ENCODE measurements at regions not wholly inside any gene's neighbourhood (a gene's known extent, or its start where the extent isn't known, plus 50 kb on each side); places are given as distances from the start of the nearest gene placed in this dataset.
"Not testable (repeated sequence)": the region's sequence is repeated elsewhere in the genome, so short reads cannot be mapped to it uniquely, and the experiment has no call there.

DNA sequence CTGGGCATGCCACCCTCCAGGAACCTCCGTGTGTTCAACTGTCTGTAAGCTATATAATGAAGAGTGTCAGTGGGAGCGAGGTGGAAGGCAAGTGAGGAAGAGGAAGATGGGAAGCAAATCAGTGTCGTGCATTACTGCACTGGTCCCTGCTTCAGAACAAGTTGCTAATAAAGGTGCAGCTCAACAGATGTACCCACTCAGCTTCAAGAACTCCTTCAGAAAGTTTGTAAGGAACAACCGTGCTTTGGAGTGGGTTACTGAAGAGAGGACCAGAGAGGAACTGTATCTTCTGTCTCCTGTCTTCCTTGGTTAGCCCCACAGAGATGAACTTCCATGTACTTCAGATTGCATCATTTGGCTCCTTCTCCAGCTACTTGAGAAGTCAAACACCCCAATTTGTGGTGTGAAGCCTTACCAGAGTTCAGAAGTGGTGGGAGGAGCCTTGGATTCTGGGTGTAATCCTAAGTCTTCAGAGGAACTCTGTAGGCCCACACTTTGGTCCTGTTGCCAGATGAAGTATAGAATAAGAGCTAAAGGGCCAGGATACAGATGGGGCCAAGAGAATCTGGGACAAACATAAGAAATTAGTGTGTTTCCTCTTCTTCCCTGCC is 290.5 kb upstream of the PROX1 start:
- Histone ChIP-seq H3K36me3 (ENCODE audit: low read depth) (no peaks in the 10 kb centered on the region), H3K4me2 (ENCODE audit: unreplicated experiment) (no peak overlapping the region), H3K4me3 (no peak overlapping the region), H3K9me2 (ENCODE audit: insufficient read depth) (no peaks in the 10 kb centered on the region), H3K27me3 (replicated peaks; ENCODE audit: insufficient read depth) (no peaks in the 10 kb centered on the region), H3F3A (ENCODE audit: insufficient read depth) (no peaks in the 10 kb centered on the region), H3K4me1 (ENCODE audit: insufficient read depth) (no peaks in the 10 kb centered on the region), H3K9me3 (ENCODE audit: low read depth) (peaks cover 3% of the 10 kb centered on the region), H3K9ac (no peak overlapping the region), H2AFZ (no peak overlapping the region), H3K79me2 (ENCODE audit: insufficient read depth) (no peaks in the 10 kb centered on the region), H4K20me1 (ENCODE audit: insufficient read depth) (no peaks in the 10 kb centered on the region), H3K27ac (no peak overlapping the region)
- DNase-seq = no peak
- whole genome bisulfite sequencing, 2 experiments (ENCODE audit: low coverage in 1 of 2, low lambda C conversion rate in 2 of 2, missing lambda C conversion rate in 2 of 2) = 16 to 19% methylated on average over 4 of the region's 4 CpGs
- no peak for TF ChIP-seq EZH2 (IDR thresholded peaks at IDR 0.05; ENCODE audit: insufficient read depth, poor library complexity, severe bottlenecking)
- no peak for TF ChIP-seq EZH2phosphoT487 (IDR thresholded peaks at IDR 0.05; ENCODE audit: insufficient read depth, low read depth)
- in situ Hi-C loops (cut with MboI) = no loop called here

DNA sequence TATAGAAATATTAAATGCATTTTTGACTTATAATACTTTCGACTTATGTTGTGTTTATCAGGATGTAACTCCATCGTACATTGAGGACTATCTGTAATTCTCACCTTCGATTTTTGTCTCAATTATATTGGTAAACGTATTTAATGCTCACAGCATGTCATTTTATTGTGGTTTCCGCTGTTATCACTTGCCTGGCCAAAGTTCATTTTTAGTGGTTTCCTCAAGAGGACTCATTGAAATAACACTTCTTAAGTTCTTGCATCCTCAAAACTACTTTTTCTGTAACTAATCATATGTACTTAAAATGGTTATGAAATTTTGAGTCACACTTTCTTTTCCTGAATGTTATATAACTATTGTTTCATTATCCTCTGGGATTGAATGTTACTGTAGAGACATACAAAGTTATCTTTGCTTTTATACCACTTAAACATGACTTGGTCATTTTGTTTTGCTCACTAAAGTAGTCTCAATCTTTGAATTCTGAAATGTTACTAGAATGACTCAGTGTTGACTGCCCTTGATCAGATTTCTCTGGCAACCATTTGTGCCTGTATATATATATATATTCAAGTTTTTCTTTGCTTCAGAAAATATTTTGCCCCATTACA is 289.6 kb upstream of the PROX1 start:
- peaks cover 3% of the 10 kb centered on the region for H3K9me3 ChIP-seq (ENCODE audit: low read depth)
- no peaks in the 10 kb centered on the region for H3K4me1 ChIP-seq (ENCODE audit: insufficient read depth)
- no peaks in the 10 kb centered on the region for H3K79me2 ChIP-seq (ENCODE audit: insufficient read depth)
- no peaks in the 10 kb centered on the region for H3K9me2 ChIP-seq (ENCODE audit: insufficient read depth)
- H2AFZ ChIP-seq = no peak overlapping the region
- H3K27ac ChIP-seq = no peak overlapping the region
- no peaks in the 10 kb centered on the region for H3K27me3 ChIP-seq (replicated peaks; ENCODE audit: insufficient read depth)
- no peak overlapping the region for H3K4me3 ChIP-seq
- H3K4me2 ChIP-seq (ENCODE audit: unreplicated experiment) = no peak overlapping the region
- in situ Hi-C loops (cut with MboI) = no loop called here
- no peak overlapping the region for H3K9ac ChIP-seq
- 10 to 18% methylated on average over 5 of the region's 5 CpGs for WGBS, 2 experiments (ENCODE audit: low coverage in 1 of 2, low lambda C conversion rate in 2 of 2, missing lambda C conversion rate in 2 of 2)
- no peak for DNase-seq
- H4K20me1 ChIP-seq (ENCODE audit: insufficient read depth) = no peaks in the 10 kb centered on the region
- no peak for TF ChIP-seq EZH2phosphoT487 (IDR thresholded peaks at IDR 0.05; ENCODE audit: insufficient read depth, low read depth)
- TF ChIP-seq EZH2 (IDR thresholded peaks at IDR 0.05; ENCODE audit: insufficient read depth, poor library complexity, severe bottlenecking) = no peak
- no peaks in the 10 kb centered on the region for H3K36me3 ChIP-seq (ENCODE audit: low read depth)
- H3F3A ChIP-seq (ENCODE audit: insufficient read depth) = no peaks in the 10 kb centered on the region

DNA sequence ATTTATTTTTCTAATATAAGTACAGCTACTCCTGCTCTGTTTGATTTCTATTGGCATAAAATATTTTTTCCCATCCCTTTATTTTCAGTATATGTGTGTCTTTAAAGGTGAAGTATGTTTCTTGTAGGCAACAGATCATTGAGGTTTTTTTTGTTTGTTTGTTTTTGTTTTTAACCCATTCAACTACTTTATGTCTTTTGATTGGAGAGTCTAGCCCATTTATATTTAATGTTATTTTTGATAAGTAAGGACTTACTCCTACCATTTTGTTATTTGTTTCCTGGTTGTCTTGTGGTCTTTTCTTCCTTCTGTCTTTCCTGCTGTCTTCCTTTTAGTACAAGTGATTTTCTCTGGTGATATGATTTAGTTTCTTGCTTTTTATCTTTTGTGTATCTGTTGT is 285.1 kb upstream of the PROX1 start:
- no peak overlapping the region for H2AFZ ChIP-seq
- H3K4me1 ChIP-seq (ENCODE audit: insufficient read depth) = no peaks in the 10 kb centered on the region
- DNase-seq = no peak
- no peak overlapping the region for H3K4me2 ChIP-seq (ENCODE audit: unreplicated experiment)
- no peaks in the 10 kb centered on the region for H3K79me2 ChIP-seq (ENCODE audit: insufficient read depth)
- in situ Hi-C loops (cut with MboI) = no loop called here
- no peak overlapping the region for H3K4me3 ChIP-seq
- TF ChIP-seq EZH2phosphoT487 (IDR thresholded peaks at IDR 0.05; ENCODE audit: insufficient read depth, low read depth) (no peak), EZH2 (IDR thresholded peaks at IDR 0.05; ENCODE audit: insufficient read depth, poor library complexity, severe bottlenecking) (no peak)
- no peaks in the 10 kb centered on the region for H3K36me3 ChIP-seq (ENCODE audit: low read depth)
- no peak overlapping the region for H3K9ac ChIP-seq
- H4K20me1 ChIP-seq (ENCODE audit: insufficient read depth) = no peaks in the 10 kb centered on the region
- H3F3A ChIP-seq (ENCODE audit: insufficient read depth) = no peaks in the 10 kb centered on the region
- H3K9me3 ChIP-seq (ENCODE audit: low read depth) = peaks cover 3% of the 10 kb centered on the region
- no peaks in the 10 kb centered on the region for H3K27me3 ChIP-seq (replicated peaks; ENCODE audit: insufficient read depth)
- H3K27ac ChIP-seq = no peak overlapping the region
- no peaks in the 10 kb centered on the region for H3K9me2 ChIP-seq (ENCODE audit: insufficient read depth)

DNA sequence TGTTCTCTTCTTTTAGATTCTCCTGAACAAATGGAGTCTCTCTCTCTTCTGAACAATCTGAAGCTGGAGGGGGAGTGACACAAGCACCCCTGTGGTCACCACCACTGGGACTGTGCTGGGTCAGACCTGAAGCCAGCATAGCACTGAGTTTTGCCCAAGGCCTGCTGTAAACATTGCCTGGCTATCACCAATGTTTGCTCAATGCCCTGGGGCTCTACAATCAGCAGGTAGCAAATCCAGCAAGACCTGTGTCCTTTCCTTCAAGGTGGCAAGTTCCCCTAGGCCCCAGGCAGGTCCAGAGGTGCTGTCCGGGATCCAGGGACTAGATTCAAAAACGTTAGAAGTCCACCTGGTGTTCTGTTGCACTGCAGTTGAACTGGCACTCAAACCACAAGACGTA is 282.8 kb upstream of the PROX1 start:
- H3K4me2 ChIP-seq (ENCODE audit: unreplicated experiment) = no peak overlapping the region
- no peak overlapping the region for H3K9ac ChIP-seq
- H3K9me2 ChIP-seq (ENCODE audit: insufficient read depth) = no peaks in the 10 kb centered on the region
- no peaks in the 10 kb centered on the region for H3K4me1 ChIP-seq (ENCODE audit: insufficient read depth)
- H3K79me2 ChIP-seq (ENCODE audit: insufficient read depth) = no peaks in the 10 kb centered on the region
- TF ChIP-seq EZH2 (IDR thresholded peaks at IDR 0.05; ENCODE audit: insufficient read depth, poor library complexity, severe bottlenecking) = no peak
- TF ChIP-seq EZH2phosphoT487 (IDR thresholded peaks at IDR 0.05; ENCODE audit: insufficient read depth, low read depth) = no peak
- H3K27ac ChIP-seq = no peak overlapping the region
- H3K4me3 ChIP-seq = no peak overlapping the region
- WGBS, 2 experiments (ENCODE audit: low coverage in 1 of 2, low lambda C conversion rate in 2 of 2, missing lambda C conversion rate in 2 of 2) = 12 to 13% methylated on average over 3 of the region's 3 CpGs
- H3F3A ChIP-seq (ENCODE audit: insufficient read depth) = no peaks in the 10 kb centered on the region
- in situ Hi-C loops (cut with MboI) = no loop called here
- no peak for DNase-seq
- no peaks in the 10 kb centered on the region for H3K27me3 ChIP-seq (replicated peaks; ENCODE audit: insufficient read depth)
- H3K36me3 ChIP-seq (ENCODE audit: low read depth) = no peaks in the 10 kb centered on the region
- no peaks in the 10 kb centered on the region for H4K20me1 ChIP-seq (ENCODE audit: insufficient read depth)
- no peak overlapping the region for H2AFZ ChIP-seq
- H3K9me3 ChIP-seq (ENCODE audit: low read depth) = no peaks in the 10 kb centered on the region

DNA sequence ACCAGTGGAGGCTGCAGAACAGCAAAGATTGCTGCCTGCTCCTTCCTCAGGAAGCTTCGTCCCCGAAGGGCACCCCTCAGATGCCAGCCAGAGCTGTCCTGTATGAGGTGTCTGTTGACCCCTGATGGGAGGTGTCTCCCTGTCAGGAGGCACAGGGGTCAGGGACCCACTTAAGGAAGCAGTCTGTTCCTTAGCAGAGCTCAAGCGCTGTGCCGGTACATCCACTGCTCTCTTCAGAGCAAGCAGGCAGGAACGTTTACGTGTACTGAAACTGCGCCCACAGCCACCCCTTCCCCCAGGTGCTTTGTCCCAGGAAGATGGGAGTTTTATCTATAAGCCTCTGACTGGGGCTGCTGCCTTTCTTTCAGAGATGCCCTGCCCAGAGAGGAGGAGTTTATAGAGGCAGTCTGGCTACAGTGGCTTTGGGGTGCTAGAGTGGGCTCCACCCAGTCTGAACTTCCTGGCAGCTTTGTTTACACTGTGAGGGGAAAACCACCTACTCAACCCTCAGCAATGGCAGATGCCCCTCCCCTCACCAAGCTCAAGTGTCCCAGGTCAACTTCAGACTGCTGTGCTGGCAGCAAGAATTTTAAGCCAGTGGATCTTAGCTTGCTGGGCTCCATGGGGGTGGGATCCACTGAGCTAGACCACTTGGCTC is 275.8 kb upstream of the PROX1 start:
- DNase-seq; H3K9me2 ChIP-seq (ENCODE audit: insufficient read depth); H3K4me1 ChIP-seq (ENCODE audit: insufficient read depth); in situ Hi-C loops (cut with MboI); H3K27ac ChIP-seq; H3K27me3 ChIP-seq (replicated peaks; ENCODE audit: insufficient read depth); H4K20me1 ChIP-seq (ENCODE audit: insufficient read depth); H3K9me3 ChIP-seq (ENCODE audit: low read depth); H3K4me2 ChIP-seq (ENCODE audit: unreplicated experiment); H2AFZ ChIP-seq; H3K9ac ChIP-seq; H3K4me3 ChIP-seq; H3K36me3 ChIP-seq (ENCODE audit: low read depth); H3F3A ChIP-seq (ENCODE audit: insufficient read depth); H3K79me2 ChIP-seq (ENCODE audit: insufficient read depth): not testable (repeated sequence)
- 40 to 48% methylated on average over 7 of the region's 7 CpGs for WGBS, 2 experiments (ENCODE audit: low coverage in 1 of 2, low lambda C conversion rate in 2 of 2, missing lambda C conversion rate in 2 of 2)

Data from GM23248 (cell line).